ENCODE measurements at regions not wholly inside any gene's neighbourhood (a gene's known extent, or its start where the extent isn't known, plus 50 kb on each side); places are given as distances from the start of the nearest gene placed in this dataset.

DNA sequence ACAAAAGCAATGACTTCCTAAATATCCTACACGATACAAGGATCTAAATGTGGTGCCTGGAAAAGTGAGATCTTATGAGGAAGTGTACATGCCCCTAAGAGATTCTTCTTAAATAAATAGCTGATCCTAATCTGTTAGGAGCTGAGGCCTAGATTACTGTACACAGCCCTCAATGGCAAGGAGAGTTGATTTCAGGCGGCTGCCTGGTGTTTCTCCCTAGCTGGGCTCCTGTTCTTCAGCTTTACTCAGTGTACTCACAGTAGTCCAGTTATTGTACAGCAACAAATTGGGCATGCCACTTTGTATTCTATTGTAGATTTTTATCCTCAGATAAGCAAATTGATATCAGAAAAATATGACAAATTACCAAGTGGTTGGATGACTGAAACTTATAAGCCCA, 358.2 kb upstream of the PDGFD start:
- TF ChIP-seq, protein P1, sequence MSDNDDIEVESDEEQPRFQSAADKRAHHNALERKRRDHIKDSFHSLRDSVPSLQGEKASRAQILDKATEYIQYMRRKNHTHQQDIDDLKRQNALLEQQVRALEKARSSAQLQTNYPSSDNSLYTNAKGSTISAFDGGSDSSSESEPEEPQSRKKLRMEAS (IDR thresholded peaks at IDR 0.05; ENCODE audit: low read depth, low read length), result no peak
- no peak for TF ChIP-seq POLR2A (IDR thresholded peaks at IDR 0.05; ENCODE audit: extremely low read depth, insufficient read length)
